Stomach smooth muscle (tissue), 2 donors: ENCODE measurements at regions not wholly inside any gene's neighbourhood (a gene's known extent, or its start where the extent isn't known, plus 50 kb on each side); places are given as distances from the start of the nearest gene placed in this dataset.

ENCODE experiments used
- H3K27ac ChIP-seq: one replicate; pipeline ENCODE4 v1.7.0; 2013; ENCODE audit warnings: mild to moderate bottlenecking, low read length, inconsistent platforms
- H3K27me3 ChIP-seq, 2 donors: one replicate each; pipeline ENCODE4 v1.7.0; 2013; ENCODE audit warnings: low read length in 2 of 2; ENCODE audit not compliant: insufficient read depth in 2 of 2, control insufficient read depth in 1 of 2
- H3K36me3 ChIP-seq, 2 donors: one replicate each; pipeline ENCODE4 v1.7.0; 2013; ENCODE audit warnings: low read length in 2 of 2; ENCODE audit not compliant: control insufficient read depth in 2 of 2, insufficient read depth in 2 of 2
- H3K4me1 ChIP-seq: one replicate; pipeline ENCODE4 v1.7.0; 2013; ENCODE audit warnings: low read length; ENCODE audit not compliant: control insufficient read depth, insufficient read depth
- H3K4me3 ChIP-seq, 2 donors: one replicate each; pipeline ENCODE4 v1.7.0; 2013; ENCODE audit warnings: low read length in 2 of 2
- H3K9ac ChIP-seq, 2 donors: one replicate each; pipeline ENCODE4 v1.7.0; 2013; ENCODE audit warnings: low read length in 2 of 2, mild to moderate bottlenecking in 1 of 2
- H3K9me3 ChIP-seq, 2 donors: one replicate each; pipeline ENCODE4 v1.7.0; 2013; ENCODE audit warnings: low read length in 2 of 2; ENCODE audit not compliant: control insufficient read depth in 2 of 2
- donor health status: healthy.
- donor health status: Pancreatic carcinoma.

DNA sequence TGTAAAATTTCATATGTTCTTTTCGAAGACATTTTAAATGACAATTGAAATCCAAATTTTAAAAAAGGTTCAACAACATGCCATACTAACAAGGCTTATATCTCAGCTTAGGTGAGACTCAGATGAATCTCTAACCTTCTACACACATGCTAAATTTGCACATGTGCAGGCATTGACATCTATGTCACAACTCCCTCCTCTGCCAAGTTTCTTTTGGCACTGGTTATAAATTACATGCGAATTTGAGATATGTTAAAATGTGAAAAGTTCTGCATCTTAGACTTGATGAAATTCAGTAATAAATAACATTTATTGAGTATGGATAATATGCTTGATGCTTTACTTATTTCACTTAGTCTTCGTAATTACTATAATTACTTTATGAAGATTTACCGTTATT is 234.3 kb downstream of the TLE4 start:
- Histone ChIP-seq H3K4me3 (no peak overlapping the region), H3K27me3 (no peaks in the 10 kb centered on the region), H3K4me1 (no peaks in the 10 kb centered on the region), H3K9ac (no peak overlapping the region), H3K9me3 (no peaks in the 10 kb centered on the region), H3K27ac (no peak overlapping the region), H3K36me3 (no peaks in the 10 kb centered on the region)

DNA sequence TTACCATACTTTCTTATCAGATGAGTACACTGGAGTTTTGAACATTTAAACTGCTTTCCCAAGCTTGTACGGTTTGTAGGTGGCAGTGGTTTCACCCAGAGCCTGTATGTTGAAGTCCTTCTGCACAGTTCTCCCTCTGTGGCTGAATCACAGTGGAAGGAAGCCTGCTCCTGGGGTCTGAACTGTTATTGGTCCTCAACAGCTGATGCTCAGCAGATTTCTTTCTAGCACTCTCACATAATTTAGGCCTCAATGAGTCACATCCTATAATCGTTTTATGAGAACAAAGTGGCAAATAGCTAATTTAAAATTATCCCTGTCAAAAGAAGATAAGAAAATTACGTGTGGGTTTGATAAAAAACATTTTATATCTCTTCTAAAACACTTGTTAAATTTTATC is 229.7 kb downstream of the TLE4 start:
- Histone ChIP-seq H3K27ac (no peak overlapping the region), H3K27me3 (no peaks in the 10 kb centered on the region), H3K4me1 (peaks cover 6% of the 10 kb centered on the region), H3K9ac (no peak overlapping the region), H3K4me3 (no peak overlapping the region), H3K36me3 (no peaks in the 10 kb centered on the region), H3K9me3 (no peaks in the 10 kb centered on the region)

DNA sequence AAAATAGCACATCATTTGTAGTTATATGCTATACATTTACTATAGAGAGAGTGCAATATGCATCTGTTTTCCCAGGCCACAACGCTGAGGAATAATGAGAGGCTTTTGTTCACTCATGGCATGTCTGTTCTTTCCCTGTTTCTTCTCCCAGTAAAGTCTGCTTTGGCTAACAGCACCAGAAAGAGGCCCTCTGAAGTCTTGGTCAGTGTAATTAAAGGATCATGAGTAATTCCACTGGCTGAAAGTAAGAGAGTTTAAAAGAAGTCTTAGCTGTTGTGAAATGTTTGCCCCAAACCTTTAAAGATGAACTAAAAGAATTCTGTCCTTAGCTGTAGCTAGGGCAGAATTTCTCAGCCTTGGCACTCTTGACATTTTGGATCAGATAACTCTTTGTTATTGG is 228.8 kb downstream of the TLE4 start:
- Histone ChIP-seq H3K4me3 (no peak overlapping the region), H3K4me1 (peaks cover 6% of the 10 kb centered on the region), H3K9me3 (no peaks in the 10 kb centered on the region), H3K27ac (no peak overlapping the region), H3K36me3 (no peaks in the 10 kb centered on the region), H3K27me3 (no peaks in the 10 kb centered on the region), H3K9ac (no peak overlapping the region)

DNA sequence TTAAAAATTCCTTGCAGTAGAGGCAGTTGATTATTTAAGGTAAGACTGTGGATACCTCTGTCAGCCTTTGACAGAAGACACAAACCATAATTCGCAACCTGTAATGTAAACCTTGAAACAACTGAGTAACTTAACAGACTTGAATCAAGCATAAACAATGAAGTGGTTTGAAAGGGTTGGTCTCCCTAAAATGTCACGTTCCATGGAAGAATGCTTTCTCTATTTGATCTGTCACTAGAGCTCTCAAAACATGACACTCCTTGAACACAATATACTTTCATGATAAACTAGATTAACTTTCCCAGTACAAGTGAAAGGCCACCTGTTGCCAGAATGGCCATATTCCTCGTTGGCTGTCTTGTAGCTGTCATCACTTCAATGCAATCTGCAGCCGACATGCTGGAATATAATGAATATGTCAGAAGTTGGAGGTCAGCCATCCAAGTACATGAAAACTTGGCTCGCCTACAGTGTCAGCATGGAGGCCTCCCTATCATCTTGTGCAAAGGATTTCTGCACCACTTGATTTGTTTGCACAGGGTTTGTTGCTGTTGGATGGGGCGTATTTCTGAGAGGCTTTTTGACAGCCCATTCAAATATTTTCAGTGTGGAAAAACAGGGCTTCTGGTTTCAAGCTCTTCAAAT is 228.0 kb downstream of the TLE4 start:
- Histone ChIP-seq H3K27me3 (no peaks in the 10 kb centered on the region), H3K4me3 (no peak overlapping the region), H3K9ac (no peak overlapping the region), H3K27ac (no peak overlapping the region), H3K36me3 (no peaks in the 10 kb centered on the region), H3K4me1 (peaks cover 6% of the 10 kb centered on the region), H3K9me3 (no peaks in the 10 kb centered on the region)

GRCh38 chr9:79798450-79798849 is 226.7 kb downstream of the TLE4 start:
- Histone ChIP-seq H3K4me3 (no peak overlapping the region), H3K4me1 (peaks cover 6% of the 10 kb centered on the region), H3K9ac (no peak overlapping the region), H3K9me3 (no peaks in the 10 kb centered on the region), H3K27me3 (no peaks in the 10 kb centered on the region), H3K36me3 (no peaks in the 10 kb centered on the region), H3K27ac (no peak overlapping the region)

- H3K9me3 ChIP-seq: no peaks in the 10 kb centered on the region
- H3K9ac ChIP-seq: no peak overlapping the region
- H3K27ac ChIP-seq: no peak overlapping the region
- H3K36me3 ChIP-seq: no peaks in the 10 kb centered on the region
- no peak overlapping the region for H3K4me3 ChIP-seq
- H3K4me1 ChIP-seq: peaks cover 6% of the 10 kb centered on the region
- H3K27me3 ChIP-seq: no peaks in the 10 kb centered on the region
These were observed 224.6 kb downstream of the TLE4 start for GRCh38 chr9:79796411-79796810.

DNA sequence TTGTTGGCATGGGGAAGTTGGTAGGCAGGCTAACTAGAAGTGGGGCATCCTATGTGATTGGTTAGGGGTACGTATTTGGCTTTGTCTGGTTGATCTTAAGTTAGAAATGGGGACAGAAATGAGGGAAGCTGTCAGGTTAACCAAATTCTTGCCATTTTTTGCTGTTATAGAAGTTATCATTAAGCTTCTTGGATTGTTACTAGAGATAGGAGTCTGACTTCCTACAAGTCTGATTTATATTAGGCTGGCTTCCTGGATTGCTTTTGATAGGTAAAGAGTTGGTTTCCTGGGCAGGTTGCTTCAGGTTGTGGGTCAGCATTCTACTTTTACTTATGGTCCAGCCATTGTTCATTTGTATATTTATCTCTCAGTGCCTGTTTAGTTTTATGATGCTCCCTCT is 216.9 kb downstream of the TLE4 start:
- Histone ChIP-seq H3K27me3 (no peaks in the 10 kb centered on the region), H3K4me1 (no peaks in the 10 kb centered on the region), H3K27ac (no peak overlapping the region), H3K9ac (no peak overlapping the region), H3K36me3 (no peaks in the 10 kb centered on the region), H3K4me3 (no peak overlapping the region), H3K9me3 (no peaks in the 10 kb centered on the region)

- no peak overlapping the region for H3K4me3 ChIP-seq
- H3K27ac ChIP-seq: no peak overlapping the region
- H3K4me1 ChIP-seq: no peaks in the 10 kb centered on the region
- H3K36me3 ChIP-seq: no peaks in the 10 kb centered on the region
- no peak overlapping the region for H3K9ac ChIP-seq
- H3K27me3 ChIP-seq: no peaks in the 10 kb centered on the region
- no peaks in the 10 kb centered on the region for H3K9me3 ChIP-seq
These were observed 209.5 kb downstream of the TLE4 start for GRCh38 chr9:79781263-79781662.

DNA sequence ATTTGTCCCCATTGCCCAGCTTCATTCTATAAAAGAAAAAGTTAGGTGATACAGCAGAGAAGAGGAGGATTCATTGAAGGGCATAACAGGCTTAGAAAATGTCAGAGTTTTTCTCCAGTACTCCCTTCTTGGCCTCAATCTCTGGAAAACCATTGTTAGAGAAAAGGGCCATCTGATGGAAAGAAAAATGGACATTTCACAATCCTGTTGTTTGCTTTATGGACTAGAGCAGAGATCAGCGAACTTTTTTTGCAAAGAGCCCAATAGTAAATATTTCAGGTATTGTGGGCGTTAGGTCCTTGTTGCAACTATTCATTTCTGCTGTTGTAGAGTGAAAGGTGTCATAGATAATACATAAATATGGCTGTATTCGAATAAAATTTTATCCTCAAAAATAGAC is 208.8 kb downstream of the TLE4 start:
- H3K36me3 ChIP-seq: no peaks in the 10 kb centered on the region
- no peaks in the 10 kb centered on the region for H3K27me3 ChIP-seq
- H3K9me3 ChIP-seq: no peaks in the 10 kb centered on the region

DNA sequence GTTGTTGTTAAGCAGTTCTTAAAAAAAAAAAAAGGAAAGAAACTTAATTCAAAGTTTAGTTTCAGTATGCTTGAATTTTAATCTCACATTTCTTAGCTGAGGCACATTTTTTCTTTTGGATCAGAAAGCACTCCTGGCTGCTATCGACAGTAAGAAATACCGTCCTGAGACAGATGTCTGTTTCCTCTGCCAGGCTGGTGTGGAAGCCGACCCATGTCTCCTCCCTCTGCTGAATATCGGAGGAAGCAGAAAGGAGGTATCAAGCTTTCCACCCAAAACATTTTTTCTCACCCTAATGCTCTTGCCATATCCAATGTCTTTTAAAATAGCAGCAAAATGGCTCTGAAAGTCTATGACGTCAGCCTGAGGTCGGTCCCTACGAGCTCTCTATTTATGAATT is 208.1 kb downstream of the TLE4 start:
- Histone ChIP-seq H3K9me3 (no peaks in the 10 kb centered on the region), H3K27me3 (no peaks in the 10 kb centered on the region), H3K4me3 (no peak overlapping the region), H3K4me1 (no peaks in the 10 kb centered on the region), H3K9ac (no peak overlapping the region), H3K36me3 (no peaks in the 10 kb centered on the region), H3K27ac (no peak overlapping the region)

More for the DNA sequence above, 208.8 kb downstream of the TLE4 start:
- Histone ChIP-seq H3K4me1 (no peaks in the 10 kb centered on the region), H3K27ac (no peak overlapping the region), H3K9ac (no peak overlapping the region), H3K4me3 (no peak overlapping the region)

DNA sequence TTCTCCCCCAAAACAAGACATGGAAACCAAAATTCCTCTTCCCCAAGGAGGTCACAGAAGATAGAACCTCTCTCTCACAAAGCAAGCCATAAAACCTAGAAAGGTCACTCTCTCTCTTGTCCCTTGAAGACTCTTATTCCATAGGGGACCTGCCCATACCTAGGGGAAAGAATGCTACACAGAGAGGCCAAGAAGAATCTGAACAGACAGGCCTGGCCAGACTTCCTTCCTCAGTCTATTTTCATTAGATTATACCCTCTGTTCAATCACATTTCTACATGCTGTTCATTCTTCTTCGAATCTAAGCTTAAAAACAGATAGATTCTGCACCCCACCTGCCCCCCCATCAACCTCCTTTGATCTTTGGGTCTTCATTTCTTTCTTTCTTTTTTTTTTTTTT is 206.8 kb downstream of the TLE4 start:
- Histone ChIP-seq H3K27ac (no peak overlapping the region), H3K36me3 (no peaks in the 10 kb centered on the region), H3K4me1 (no peaks in the 10 kb centered on the region), H3K27me3 (no peaks in the 10 kb centered on the region), H3K9ac (no peak overlapping the region), H3K9me3 (no peaks in the 10 kb centered on the region), H3K4me3 (no peak overlapping the region)
